Prostate gland (tissue), 2 donors: ENCODE measurements at regions not wholly inside any gene's neighbourhood (a gene's known extent, or its start where the extent isn't known, plus 50 kb on each side); places are given as distances from the start of the nearest gene placed in this dataset.

Experiments
- CTCF ChIP-seq, 4 experiments: fragments of 200-600 bp in 2 of 4; fragments of 450-650 bp in 2 of 4; sonication (generic) in 2 of 4; IDR thresholded peaks; 1 replicate in 3 of 4; 2 replicates in 1 of 4; pipeline ENCODE4 v1.5.1; 2016 to 2019; ENCODE audit warnings: antibody characterized with exemption in 4 of 4, mild to moderate bottlenecking in 2 of 4, moderate library complexity in 2 of 4
- POLR2AphosphoS5 ChIP-seq: sonication (generic); formaldehyde crosslinking; IDR thresholded peaks from one replicate; pipeline ENCODE4 v1.6.1; 2017; ENCODE audit warnings: antibody characterized with exemption

GRCh38 chr5:138663561-138663960 lies 88.4 kb upstream of the HSPA9 start:
- no peak for TF ChIP-seq POLR2AphosphoS5
- no peak for TF ChIP-seq CTCF (IDR thresholded peaks at IDR 0.05)
